Muscle of leg (tissue), 3 donors: ENCODE measurements at regions not wholly inside any gene's neighbourhood (a gene's known extent, or its start where the extent isn't known, plus 50 kb on each side); places are given as distances from the start of the nearest gene placed in this dataset.
A peak's percentile ranks its signal among the peaks of the same experiment; 100 is the strongest.

Experiments
- DNase-seq: peaks from one replicate; pipeline ENCODE4 v3.0.0; 2013
- H3K27ac ChIP-seq: one replicate; pipeline ENCODE4 v1.5.1; 2013; ENCODE audit warnings: mild to moderate bottlenecking, low read length, control low read depth
- H3K27me3 ChIP-seq: one replicate; pipeline ENCODE4 v1.6.1; 2013; ENCODE audit warnings: low read length; ENCODE audit not compliant: control insufficient read depth, insufficient read depth
- H3K36me3 ChIP-seq: one replicate; pipeline ENCODE4 v1.6.1; 2013; ENCODE audit warnings: low read length; ENCODE audit not compliant: control insufficient read depth, insufficient read depth
- H3K4me1 ChIP-seq: one replicate; pipeline ENCODE4 v1.6.1; 2013; ENCODE audit warnings: low read length; ENCODE audit not compliant: control insufficient read depth, insufficient read depth
- H3K4me3 ChIP-seq: one replicate; pipeline ENCODE4 v1.5.1; 2013; ENCODE audit warnings: low read length, control low read depth
- H3K9me3 ChIP-seq: replicated peaks from 2 replicates; pipeline ENCODE4 v1.6.1; 2013; ENCODE audit warnings: low read depth, low read length; ENCODE audit not compliant: control insufficient read depth
- WGBS: methylation state at CpG from one replicate; pipeline ENCODE4 v1.1.5; 2013; ENCODE audit warnings: missing lambda C conversion rate; ENCODE audit not compliant: insufficient coverage; 5-methylcytosine and 5-hydroxymethylcytosine counted together

DNA sequence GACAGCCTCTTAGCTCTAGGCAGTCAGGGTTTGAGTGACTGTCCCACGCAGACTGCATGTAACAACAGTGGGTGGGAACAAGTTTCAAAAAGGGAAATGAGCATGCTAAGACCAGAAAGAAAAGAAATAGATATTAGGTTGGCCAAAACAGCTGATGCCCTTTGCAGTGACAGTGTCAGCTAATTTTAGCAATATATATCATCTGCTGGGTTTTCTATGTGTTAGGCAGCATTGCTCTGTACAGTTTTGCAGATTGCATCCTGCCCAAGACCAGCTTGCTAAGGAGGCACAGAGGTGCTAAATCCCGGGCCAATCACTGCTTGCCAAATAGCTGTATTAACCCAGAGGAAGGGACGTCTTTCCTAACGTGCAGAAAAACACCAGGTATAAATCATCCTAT, 541.9 kb upstream of the TBX3 start:
- no peaks in the 10 kb centered on the region for H3K36me3 ChIP-seq
- WGBS: 78% methylated on average over 1 of the region's 4 CpGs
- peak overlapping the region; percentile 17 for H3K27ac ChIP-seq
- no peaks in the 10 kb centered on the region for H3K27me3 ChIP-seq
- no peak for DNase-seq
- peaks cover 20% of the 10 kb centered on the region for H3K4me1 ChIP-seq
- no peak overlapping the region for H3K4me3 ChIP-seq
- H3K9me3 ChIP-seq: no peaks in the 10 kb centered on the region

DNA sequence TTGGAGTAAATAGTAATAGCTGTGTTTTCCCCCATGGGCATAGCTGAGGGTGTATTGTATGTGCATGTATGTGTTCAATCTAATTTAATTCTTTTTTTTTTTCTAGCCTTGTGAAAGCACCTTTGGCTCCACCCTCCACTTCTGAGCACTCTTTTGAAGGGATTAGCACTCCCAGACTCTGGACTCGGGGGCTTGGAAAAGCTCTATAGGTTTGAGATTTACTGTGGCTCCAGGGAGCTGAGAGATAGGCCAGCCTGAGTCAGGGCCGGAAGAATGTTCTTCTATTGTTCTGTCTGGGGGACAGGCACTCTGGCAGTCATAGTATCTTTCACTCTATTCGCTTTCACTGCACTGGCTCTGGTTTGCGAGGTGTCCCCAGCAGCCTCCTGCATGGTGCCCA, 540.0 kb upstream of the TBX3 start:
- H3K27me3 ChIP-seq: no peaks in the 10 kb centered on the region
- H3K36me3 ChIP-seq: no peaks in the 10 kb centered on the region
- DNase-seq: no peak
- H3K9me3 ChIP-seq: no peaks in the 10 kb centered on the region
- H3K4me3 ChIP-seq: no peak overlapping the region
- peaks cover 14% of the 10 kb centered on the region for H3K4me1 ChIP-seq
- H3K27ac ChIP-seq: no peak overlapping the region
- WGBS: no CpG with 5 or more reads among the region's 4 CpGs

DNA sequence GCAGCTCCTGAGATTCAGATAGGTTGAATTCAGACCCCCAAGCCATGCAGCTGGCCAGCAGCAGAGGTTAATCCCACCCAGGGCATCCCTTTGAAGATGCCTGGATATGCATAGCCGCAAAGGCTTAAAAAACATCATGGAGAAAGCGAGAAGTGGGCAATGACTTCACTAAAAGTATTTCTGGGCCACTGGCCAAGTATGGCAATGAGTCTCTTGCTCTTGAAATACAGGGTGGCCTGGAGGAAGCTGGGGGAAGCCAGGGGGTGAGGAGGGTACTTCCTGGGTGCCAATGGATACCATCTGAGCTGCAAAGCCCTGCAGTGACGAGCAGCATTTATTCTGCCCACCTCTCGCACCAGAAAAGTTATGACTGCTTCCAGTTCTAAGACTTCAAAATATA, 539.3 kb upstream of the TBX3 start:
- no peak for DNase-seq
- Histone ChIP-seq H3K4me3 (no peak overlapping the region), H3K4me1 (peaks cover 14% of the 10 kb centered on the region), H3K27ac (no peak overlapping the region), H3K27me3 (no peaks in the 10 kb centered on the region), H3K36me3 (no peaks in the 10 kb centered on the region), H3K9me3 (no peaks in the 10 kb centered on the region)
- WGBS: 79% methylated on average over 3 of the region's 4 CpGs

DNA sequence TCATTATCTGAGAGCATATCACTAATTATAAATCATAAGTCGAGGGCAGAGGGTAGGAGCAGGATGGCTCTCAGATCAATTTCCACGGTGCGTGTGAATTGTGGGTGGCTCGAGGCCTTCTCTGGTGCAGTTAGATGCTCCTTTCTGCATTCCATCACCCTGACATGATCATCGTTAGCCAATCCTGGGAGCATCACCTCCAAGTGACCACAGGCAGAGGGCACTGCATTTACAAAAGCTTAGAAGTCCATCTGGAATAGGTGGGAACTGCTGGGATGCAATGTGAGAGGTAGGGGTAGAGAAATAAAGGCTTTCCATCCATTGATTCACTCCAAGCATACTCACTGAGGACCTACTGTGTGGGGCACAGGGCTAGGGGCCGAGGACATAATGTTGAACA, 538.2 kb upstream of the TBX3 start:
- Histone ChIP-seq H3K4me1 (peaks cover 12% of the 10 kb centered on the region), H3K27ac (no peak overlapping the region), H3K36me3 (no peaks in the 10 kb centered on the region), H3K9me3 (no peaks in the 10 kb centered on the region), H3K27me3 (no peaks in the 10 kb centered on the region), H3K4me3 (no peak overlapping the region)
- 100% methylated on average over 1 of the region's 6 CpGs for WGBS
- DNase-seq: no peak

DNA sequence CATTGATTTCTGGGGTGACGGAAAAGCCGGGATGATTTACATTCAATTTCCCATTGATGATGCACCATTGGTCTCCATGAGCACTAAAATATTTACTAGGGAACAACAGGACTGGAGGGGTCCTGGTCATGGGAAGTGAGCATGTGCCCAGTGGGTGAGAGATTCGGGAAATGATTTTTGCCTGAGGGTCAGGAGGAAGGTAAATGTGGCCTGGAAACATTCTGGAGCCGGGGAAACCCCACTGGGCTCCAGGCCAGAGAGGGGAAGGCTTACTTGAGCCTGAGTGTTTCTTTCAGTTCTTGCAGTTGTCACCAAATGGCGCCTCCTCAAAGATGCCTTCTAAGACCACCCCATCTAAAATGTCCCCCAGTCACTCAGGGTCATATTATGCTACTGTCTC, 532.3 kb upstream of the TBX3 start:
- Histone ChIP-seq H3K27me3 (no peaks in the 10 kb centered on the region), H3K36me3 (no peaks in the 10 kb centered on the region), H3K4me3 (no peak overlapping the region), H3K9me3 (peaks cover 2% of the 10 kb centered on the region), H3K4me1 (peaks cover 16% of the 10 kb centered on the region), H3K27ac (no peak overlapping the region)
- WGBS: 39% methylated on average over 2 of the region's 5 CpGs
- no peak for DNase-seq

DNA sequence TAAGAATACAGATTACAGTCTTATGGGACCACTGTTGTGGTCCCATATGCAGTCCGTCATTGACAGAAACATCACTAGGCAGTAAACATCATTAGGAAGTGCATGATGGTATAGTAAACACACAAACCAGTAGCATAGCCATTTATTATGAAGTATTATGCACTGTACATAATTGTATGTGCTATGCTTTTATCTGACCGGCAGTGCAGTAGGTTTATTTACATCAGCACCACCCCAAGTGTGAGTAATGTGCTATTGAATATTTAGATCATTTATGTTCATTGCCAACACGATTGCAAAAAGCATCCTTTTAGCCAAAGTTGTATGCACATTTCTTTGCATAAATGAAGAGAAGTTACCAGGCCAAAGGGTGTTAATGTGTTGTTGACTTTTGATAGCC, 531.6 kb upstream of the TBX3 start:
- H3K27ac ChIP-seq: no peak overlapping the region
- WGBS: no CpG with 5 or more reads among the region's 3 CpGs
- no peaks in the 10 kb centered on the region for H3K27me3 ChIP-seq
- no peaks in the 10 kb centered on the region for H3K36me3 ChIP-seq
- peaks cover 2% of the 10 kb centered on the region for H3K9me3 ChIP-seq
- no peak overlapping the region for H3K4me3 ChIP-seq
- no peak for DNase-seq
- H3K4me1 ChIP-seq: peaks cover 24% of the 10 kb centered on the region

DNA sequence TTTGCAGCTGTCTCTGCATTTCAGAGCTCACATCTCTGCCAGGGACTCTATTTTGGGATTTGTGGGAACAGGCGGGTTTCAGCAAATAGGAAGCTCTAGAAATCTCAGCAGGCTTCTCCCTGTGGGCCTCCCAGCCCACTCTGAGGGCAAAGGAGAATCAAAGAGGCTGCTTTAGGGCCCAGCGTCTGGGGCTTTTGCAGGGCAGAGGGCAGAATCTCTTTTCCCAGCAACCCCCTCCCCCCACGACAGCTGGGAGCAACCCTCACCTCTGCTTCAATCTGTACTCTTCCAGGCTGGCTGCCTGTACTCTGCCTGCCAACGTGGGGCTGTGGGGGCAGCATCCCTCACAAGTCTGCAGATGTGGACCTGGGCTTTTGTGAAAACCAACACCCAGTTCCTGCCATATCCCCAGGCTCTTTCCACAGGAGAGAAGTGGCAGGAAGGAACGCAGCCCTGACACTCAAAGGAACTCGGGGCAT, 529.6 kb upstream of the TBX3 start:
- DNase-seq: peak; percentile 94
- H3K4me3 ChIP-seq: peak overlapping the region; percentile 25
- H3K36me3 ChIP-seq: no peaks in the 10 kb centered on the region
- H3K27ac ChIP-seq: peak overlapping the region; percentile 92
- 3% methylated on average over 4 of the region's 6 CpGs for WGBS
- H3K4me1 ChIP-seq: peaks cover 24% of the 10 kb centered on the region
- peaks cover 2% of the 10 kb centered on the region for H3K9me3 ChIP-seq
- H3K27me3 ChIP-seq: no peaks in the 10 kb centered on the region

DNA sequence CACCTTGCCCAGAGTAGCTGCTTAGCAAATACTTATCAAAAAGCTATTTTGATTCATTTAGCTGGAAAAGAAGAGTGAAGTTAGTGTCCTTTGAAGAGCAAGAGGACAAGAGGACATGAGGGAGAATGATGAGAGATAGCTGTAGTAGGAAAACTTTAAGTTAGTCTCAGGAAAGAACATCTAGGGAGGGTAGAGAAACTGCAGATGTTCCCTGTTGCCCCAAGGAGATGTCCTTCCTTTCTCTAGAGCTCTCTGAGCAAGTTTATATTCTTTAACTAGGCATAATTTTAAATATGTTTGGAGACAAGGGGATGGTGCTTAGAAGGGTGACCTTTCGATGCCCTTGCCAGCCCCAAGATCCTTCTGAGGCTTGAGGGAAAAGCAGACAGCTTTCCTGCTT, 529.1 kb upstream of the TBX3 start:
- no peak for DNase-seq
- Histone ChIP-seq H3K27me3 (no peaks in the 10 kb centered on the region), H3K36me3 (no peaks in the 10 kb centered on the region), H3K4me1 (peaks cover 24% of the 10 kb centered on the region), H3K27ac (peak overlapping the region; percentile 92), H3K9me3 (peaks cover 2% of the 10 kb centered on the region), H3K4me3 (no peak overlapping the region)
- no CpG with 5 or more reads among the region's 1 CpG for WGBS

DNA sequence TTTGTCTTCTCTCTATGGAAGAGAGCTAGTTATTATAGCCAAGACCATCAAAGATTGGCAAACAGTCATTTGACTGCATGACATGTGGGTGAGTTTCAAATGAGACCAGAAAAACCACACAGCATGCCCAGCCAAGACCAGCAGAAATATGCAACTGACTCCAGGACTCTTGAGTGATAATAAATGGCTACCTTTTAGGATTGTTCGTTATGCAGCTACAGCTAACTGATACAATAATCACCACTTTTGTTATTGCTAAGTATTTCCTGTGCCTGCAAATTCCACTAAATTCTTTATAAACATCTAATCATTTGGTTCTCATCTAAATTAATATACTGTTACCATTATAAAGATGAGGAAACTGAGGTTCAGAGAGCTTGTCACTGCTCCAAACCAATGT, 528.4 kb upstream of the TBX3 start:
- Histone ChIP-seq H3K9me3 (peaks cover 2% of the 10 kb centered on the region), H3K27me3 (no peaks in the 10 kb centered on the region), H3K27ac (no peak overlapping the region), H3K4me1 (peaks cover 24% of the 10 kb centered on the region), H3K36me3 (no peaks in the 10 kb centered on the region), H3K4me3 (no peak overlapping the region)
- no peak for DNase-seq
- no CpG with 5 or more reads among the region's 1 CpG for WGBS

DNA sequence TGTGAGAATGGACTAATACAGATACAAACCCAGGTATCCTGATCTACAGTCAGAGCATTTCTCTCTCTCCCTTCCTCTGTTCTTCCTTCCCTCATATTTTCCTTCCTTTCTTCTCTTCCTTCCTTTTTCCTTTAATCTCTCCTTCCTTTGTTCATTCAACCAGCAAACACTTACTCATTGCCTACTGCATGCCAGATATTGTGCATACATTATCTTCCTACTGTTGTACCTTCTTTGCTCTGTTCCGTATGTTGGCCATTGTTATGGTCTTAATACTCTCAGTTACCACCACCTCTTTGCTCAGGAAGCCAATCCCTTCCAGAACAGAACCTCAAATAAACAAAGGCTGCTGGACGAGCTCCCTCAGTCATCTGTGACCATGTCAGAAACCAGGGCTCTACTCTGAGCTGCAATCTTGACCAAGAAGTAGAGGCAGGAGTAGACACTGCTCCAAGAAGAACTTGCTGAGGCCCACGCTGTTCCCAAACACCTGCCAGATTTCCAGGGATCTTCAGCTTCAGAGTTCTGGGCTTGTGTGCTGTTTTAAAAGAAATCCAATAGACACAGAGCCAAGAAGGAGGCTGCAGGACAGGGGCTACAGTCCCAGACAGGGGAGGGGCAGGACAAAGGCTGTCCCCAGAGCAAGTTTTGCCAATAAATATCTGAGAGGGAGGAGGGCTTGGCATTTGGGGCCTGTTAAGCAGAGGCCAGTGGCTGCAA, 526.7 kb upstream of the TBX3 start:
- Histone ChIP-seq H3K4me1 (peaks cover 24% of the 10 kb centered on the region), H3K36me3 (no peaks in the 10 kb centered on the region), H3K27me3 (no peaks in the 10 kb centered on the region), H3K27ac (no peak overlapping the region), H3K9me3 (peaks cover 2% of the 10 kb centered on the region), H3K4me3 (no peak overlapping the region)
- peak; percentile 81 for DNase-seq
- WGBS: 43% methylated on average over 2 of the region's 3 CpGs

DNA sequence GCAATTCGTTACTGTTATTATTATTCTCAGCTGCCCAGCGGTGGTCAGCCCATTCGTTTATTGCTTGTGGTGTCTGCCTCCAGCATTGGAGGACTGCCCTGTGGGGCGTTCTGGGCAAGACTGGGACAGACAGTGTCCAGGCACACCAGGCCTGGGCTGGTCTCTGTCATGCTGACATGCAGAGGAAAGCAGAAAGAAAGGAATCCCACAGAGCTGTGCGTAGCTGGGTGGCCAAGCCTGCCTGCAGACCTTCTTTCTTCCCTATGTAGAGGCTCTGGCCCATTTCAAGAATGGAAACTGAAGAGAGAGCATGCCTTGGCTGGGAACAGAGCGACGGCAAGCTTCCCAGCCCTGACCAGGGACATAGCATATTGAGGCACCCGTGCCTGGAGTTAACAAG, 525.3 kb upstream of the TBX3 start:
- Histone ChIP-seq H3K27ac (no peak overlapping the region), H3K27me3 (no peaks in the 10 kb centered on the region), H3K4me1 (peaks cover 24% of the 10 kb centered on the region), H3K4me3 (no peak overlapping the region), H3K9me3 (peaks cover 2% of the 10 kb centered on the region), H3K36me3 (no peaks in the 10 kb centered on the region)
- DNase-seq: no peak
- WGBS: 76% methylated on average over 5 of the region's 8 CpGs
